ENCODE measurements at regions not wholly inside any gene's neighbourhood (a gene's known extent, or its start where the extent isn't known, plus 50 kb on each side); places are given as distances from the start of the nearest gene placed in this dataset.
"Not testable (repeated sequence)": the region's sequence is repeated elsewhere in the genome, so short reads cannot be mapped to it uniquely, and the experiment has no call there.

GRCh38 chr6:137545073-137545472, 50.9 kb upstream of the OLIG3 start:
- DNase-seq: no peak

- no peak for DNase-seq
These were observed 53.0 kb upstream of the OLIG3 start for GRCh38 chr6:137547186-137547585.

GRCh38 chr6:137547601-137548000, 53.4 kb upstream of the OLIG3 start:
- no peak for DNase-seq

- no peak for DNase-seq
These were observed 54.9 kb upstream of the OLIG3 start for GRCh38 chr6:137549106-137549505.

- no peak for DNase-seq
These were observed 56.3 kb upstream of the OLIG3 start for GRCh38 chr6:137550535-137550934.

- DNase-seq: no peak
These were observed 58.0 kb upstream of the OLIG3 start for GRCh38 chr6:137552146-137552545.

- DNase-seq: no peak
These were observed 58.6 kb upstream of the OLIG3 start for GRCh38 chr6:137552809-137553208.

- DNase-seq: peak; percentile 38
These were observed 65.5 kb upstream of the OLIG3 start for GRCh38 chr6:137559521-137560183.

- DNase-seq: no peak
These were observed 66.0 kb upstream of the OLIG3 start for GRCh38 chr6:137560184-137560563.

GRCh38 chr6:137568067-137568466, 73.9 kb upstream of the OLIG3 start:
- no peak for DNase-seq

GRCh38 chr6:137570393-137570792, 76.2 kb upstream of the OLIG3 start:
- DNase-seq: no peak

GRCh38 chr6:137571854-137572253, 77.7 kb upstream of the OLIG3 start:
- peak; percentile 75 for DNase-seq

- DNase-seq: no peak
These were observed 79.5 kb upstream of the OLIG3 start for GRCh38 chr6:137573739-137574138.

- DNase-seq: no peak
These were observed 85.4 kb upstream of the OLIG3 start for GRCh38 chr6:137579612-137580011.

GRCh38 chr6:137581019-137581707, 87.0 kb upstream of the OLIG3 start:
- no peak for DNase-seq

GRCh38 chr6:137583519-137583918, 89.3 kb upstream of the OLIG3 start:
- DNase-seq: not testable (repeated sequence)

GRCh38 chr6:137588472-137588871, 94.3 kb upstream of the OLIG3 start:
- DNase-seq: no peak

GRCh38 chr6:137589067-137589848, 95.1 kb upstream of the OLIG3 start:
- DNase-seq: peak; percentile 55

- DNase-seq: no peak
These were observed 96.5 kb upstream of the OLIG3 start for GRCh38 chr6:137590684-137591083.

GRCh38 chr6:137601471-137601870, 107.3 kb upstream of the OLIG3 start:
- no peak for DNase-seq

- DNase-seq: no peak
These were observed 108.4 kb upstream of the OLIG3 start for GRCh38 chr6:137602313-137603197.

GRCh38 chr6:137610702-137611101, 116.5 kb upstream of the OLIG3 start:
- DNase-seq: no peak

- DNase-seq: no peak
These were observed 129.1 kb upstream of the OLIG3 start for GRCh38 chr6:137623293-137623692.

All from CD4-positive, alpha-beta T cell treated with Interleukin-6 for 4 hours (primary cell).